CD4-positive, alpha-beta T cell (primary cell): ENCODE measurements at regions not wholly inside any gene's neighbourhood (a gene's known extent, or its start where the extent isn't known, plus 50 kb on each side); places are given as distances from the start of the nearest gene placed in this dataset.

Experiments
- ATAC-seq: fragments of 200-7000 bp; cut with Tn5 transposase; one replicate; pipeline ENCODE4 v1.10.0; 2022; ENCODE audit warnings: mild to moderate bottlenecking; ENCODE audit not compliant: poor library complexity
- CTCF ChIA-PET: fragments of 350-600 bp; sonication (Branson Sonifier 250); formaldehyde crosslinking; loops from one replicate; lab custom pipeline; 2021; ENCODE audit warnings: antibody characterized with exemption, inconsistent platforms; lab: Charles Lee
- POLR2A ChIA-PET: fragments of 350-600 bp; sonication (Branson Sonifier 250); formaldehyde crosslinking; loops from one replicate; lab custom pipeline; 2021; ENCODE audit warnings: antibody characterized with exemption, inconsistent platforms; lab: Charles Lee
- DNase-seq, 14 experiments: peaks; one replicate each; pipeline ENCODE4 v3.0.0-alpha.2; 2013 to 2020; ENCODE audit warnings: mixed read lengths in 2 of 14
- H3K27ac ChIP-seq, 2 donors: one replicate each; pipeline versions ENCODE4 v1.5.1 to v1.7.0; 2013; ENCODE audit warnings: low read length in 2 of 2, low read depth in 1 of 2, mild to moderate bottlenecking in 1 of 2
- H3K27me3 ChIP-seq, 2 experiments: 1 replicate in 1 of 2; 2 replicates in 1 of 2; pipeline versions ENCODE4 v1.6.1 to v1.7.0; 2013; ENCODE audit warnings: low read length in 2 of 2, control low read depth in 1 of 2, mild to moderate bottlenecking in 1 of 2, moderate library complexity in 1 of 2; ENCODE audit not compliant: insufficient read depth in 2 of 2, control insufficient read depth in 1 of 2
- H3K36me3 ChIP-seq: one replicate; pipeline ENCODE4 v1.6.1; 2013; ENCODE audit warnings: low read length, control low read depth; ENCODE audit not compliant: insufficient read depth
- H3K4me1 ChIP-seq: one replicate; pipeline ENCODE4 v1.6.1; 2013; ENCODE audit warnings: low read length, control low read depth; ENCODE audit not compliant: insufficient read depth
- H3K4me3 ChIP-seq: one replicate; pipeline ENCODE4 v1.5.1; 2013; ENCODE audit warnings: mild to moderate bottlenecking, low read length, moderate library complexity
- H3K9me3 ChIP-seq, 2 experiments: 1 replicate in 1 of 2; 2 replicates in 1 of 2; pipeline versions ENCODE4 v1.6.1 to v1.7.0; 2013; ENCODE audit warnings: low read length in 2 of 2, mild to moderate bottlenecking in 2 of 2, control low read depth in 1 of 2, moderate library complexity in 1 of 2; ENCODE audit not compliant: control insufficient read depth in 1 of 2, insufficient read depth in 1 of 2
- H3K27ac Mint-ChIP-seq: one replicate; pipeline ENCODE4 v1.8.0; 2020; ENCODE audit warnings: mixed read lengths
- H3K27me3 Mint-ChIP-seq: one replicate; pipeline ENCODE4 v1.8.0; 2021; ENCODE audit warnings: mixed read lengths
- H3K36me3 Mint-ChIP-seq: one replicate; pipeline ENCODE4 v1.8.0; 2021; ENCODE audit warnings: low read depth, mixed read lengths
- H3K4me1 Mint-ChIP-seq: one replicate; pipeline ENCODE4 v1.8.0; 2021; ENCODE audit warnings: low read depth, mixed read lengths
- H3K4me3 Mint-ChIP-seq: one replicate; pipeline ENCODE4 v1.8.0; 2020; ENCODE audit warnings: mild to moderate bottlenecking, mixed read lengths
- H3K9me3 Mint-ChIP-seq: one replicate; pipeline ENCODE4 v1.8.0; 2020; ENCODE audit warnings: mixed read lengths
- CTCF ChIP-seq: fragments of 200-600 bp; IDR thresholded peaks from one replicate; pipeline ENCODE4 v1.8.0; 2022; ENCODE audit warnings: antibody characterized with exemption, mild to moderate bottlenecking
- intact Hi-C, 2 experiments: fragments of 100-400 bp; cut with DNase I in 1 of 2; cut with micrococcal nuclease in 1 of 2; formaldehyde crosslinking; loops; one replicate each; pipeline versions ENCODE4 v1.15.1 to v1.9.0; 2023 to 2025; cut with DNase I, micrococcal nuclease

GRCh38 chr2:105645031-105645937 lies 99.4 kb upstream of the NCK2 start:
- Mint-ChIP-seq H3K36me3 (no peaks in the 10 kb centered on the region), H3K4me3 (no peak overlapping the region), H3K27ac (no peak overlapping the region), H3K4me1 (no peaks in the 10 kb centered on the region), H3K27me3 (no peaks in the 10 kb centered on the region), H3K9me3 (no peaks in the 10 kb centered on the region)
- ATAC-seq: no peak
- Histone ChIP-seq H3K4me1 (no peaks in the 10 kb centered on the region), H3K36me3 (no peaks in the 10 kb centered on the region), H3K9me3 (peaks cover 0 to 1% of the 10 kb centered on the region in 2 experiments), H3K27me3 (no peaks in the 10 kb centered on the region), H3K4me3 (no peak overlapping the region), H3K27ac (no peak overlapping the region)
- ChIA-PET POLR2A (no interaction called here), CTCF (no interaction called here)
- no peak for TF ChIP-seq CTCF
- no peak for DNase-seq
- intact Hi-C loops: no loop called here

- no peaks in the 10 kb centered on the region for H3K27me3 Mint-ChIP-seq
- H3K4me1 Mint-ChIP-seq: no peaks in the 10 kb centered on the region
- intact Hi-C loops: no loop called here
These were observed 100.3 kb upstream of the NCK2 start for GRCh38 chr2:105644174-105644980.

More at GRCh38 chr2:105644174-105644980, 100.3 kb upstream of the NCK2 start:
- Mint-ChIP-seq H3K4me3 (no peak overlapping the region), H3K36me3 (no peaks in the 10 kb centered on the region), H3K9me3 (no peaks in the 10 kb centered on the region), H3K27ac (no peak overlapping the region)
- ATAC-seq (no peak), DNase-seq (no peak)
- Histone ChIP-seq H3K27me3 (no peaks in the 10 kb centered on the region), H3K36me3 (no peaks in the 10 kb centered on the region), H3K4me3 (no peak overlapping the region), H3K27ac (no peak overlapping the region), H3K4me1 (no peaks in the 10 kb centered on the region), H3K9me3 (peaks cover 0 to 4% of the 10 kb centered on the region in 2 experiments)
- TF ChIP-seq CTCF: no peak
- POLR2A ChIA-PET: no interaction called here
- CTCF ChIA-PET: no interaction called here
